HEK293T (cell line): ENCODE measurements at regions not wholly inside any gene's neighbourhood (a gene's known extent, or its start where the extent isn't known, plus 50 kb on each side); places are given as distances from the start of the nearest gene placed in this dataset.

Experiments used
- FOXM1 ChIP-seq: fragments of 450-650 bp; IDR thresholded peaks from 2 replicates; pipeline ENCODE4 v1.6.1; 2017; ENCODE audit warnings: mild to moderate bottlenecking, borderline replicate concordance
- TF ChIP-seq, protein P1 (sequence below): fragments of 450-650 bp; IDR thresholded peaks from 2 replicates; pipeline ENCODE4 v1.6.1; 2016

DNA sequence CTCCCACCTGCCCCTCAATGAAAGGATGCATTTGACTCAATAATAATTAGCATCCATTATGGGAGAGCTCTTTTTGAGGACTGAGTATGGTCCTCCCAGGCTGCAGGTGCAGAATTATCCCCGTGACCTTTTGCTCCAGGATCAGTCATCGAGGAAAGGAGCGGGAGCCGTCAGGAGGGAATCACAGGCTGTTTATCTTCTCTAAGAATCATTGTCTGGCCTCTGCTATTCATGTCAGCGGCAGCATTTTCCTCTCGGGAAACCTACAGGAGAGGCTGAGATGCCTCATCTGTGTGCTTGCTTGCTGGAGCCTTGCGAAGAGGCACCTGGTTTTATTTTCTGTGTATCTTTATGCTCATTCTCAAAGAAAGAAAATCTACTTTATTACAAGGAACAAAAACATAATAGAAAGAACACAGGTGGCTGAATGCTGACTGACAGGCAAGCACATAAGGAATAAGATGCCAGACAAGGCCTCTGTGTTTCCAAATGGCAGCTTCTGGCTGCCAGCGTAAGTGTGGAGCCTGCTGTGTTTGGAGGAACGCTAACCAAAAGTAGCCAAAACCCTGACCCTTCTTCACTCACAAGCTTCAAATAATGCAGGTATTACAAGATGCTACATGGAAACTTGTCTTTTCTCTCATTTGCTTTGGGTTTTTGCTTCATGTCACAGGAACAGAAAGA is 539.1 kb upstream of the MARCKS start:
- TF ChIP-seq, protein P1, sequence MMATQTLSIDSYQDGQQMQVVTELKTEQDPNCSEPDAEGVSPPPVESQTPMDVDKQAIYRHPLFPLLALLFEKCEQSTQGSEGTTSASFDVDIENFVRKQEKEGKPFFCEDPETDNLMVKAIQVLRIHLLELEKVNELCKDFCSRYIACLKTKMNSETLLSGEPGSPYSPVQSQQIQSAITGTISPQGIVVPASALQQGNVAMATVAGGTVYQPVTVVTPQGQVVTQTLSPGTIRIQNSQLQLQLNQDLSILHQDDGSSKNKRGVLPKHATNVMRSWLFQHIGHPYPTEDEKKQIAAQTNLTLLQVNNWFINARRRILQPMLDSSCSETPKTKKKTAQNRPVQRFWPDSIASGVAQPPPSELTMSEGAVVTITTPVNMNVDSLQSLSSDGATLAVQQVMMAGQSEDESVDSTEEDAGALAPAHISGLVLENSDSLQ, result no peak
- no peak for TF ChIP-seq FOXM1
